C4-2B (cell line): ENCODE measurements at regions not wholly inside any gene's neighbourhood (a gene's known extent, or its start where the extent isn't known, plus 50 kb on each side); places are given as distances from the start of the nearest gene placed in this dataset.

Source experiments
- ZFX ChIP-seq: fragments of 450-650 bp; IDR thresholded peaks from 2 replicates; pipeline ENCODE4 v1.6.1; 2017
- TF ChIP-seq, protein P1 (sequence below): fragments of 450-650 bp; conservative IDR thresholded peaks from 2 replicates; pipeline ENCODE4 v1.5.1; 2017; ENCODE audit warnings: mild to moderate bottlenecking

DNA sequence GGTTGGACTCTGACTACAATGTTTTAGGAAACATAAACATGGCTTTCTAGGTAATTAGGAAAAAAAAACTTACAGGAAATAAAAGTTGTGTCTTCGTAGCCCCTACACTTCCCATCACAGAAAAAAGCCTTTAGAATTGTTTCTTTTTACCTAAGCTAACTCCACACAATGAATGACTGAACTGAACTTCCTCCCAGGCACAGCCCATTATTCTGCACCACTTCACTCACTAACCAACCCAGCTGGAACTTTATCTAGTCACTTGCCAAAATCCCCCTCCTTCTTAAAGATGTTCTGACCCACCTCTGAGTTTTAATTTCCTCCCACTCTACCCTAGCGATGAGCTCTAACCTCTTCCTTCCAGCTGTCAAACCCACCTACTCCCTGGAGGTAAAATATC is 91.7 kb upstream of the MEOX2 start:
- TF ChIP-seq, protein P1, sequence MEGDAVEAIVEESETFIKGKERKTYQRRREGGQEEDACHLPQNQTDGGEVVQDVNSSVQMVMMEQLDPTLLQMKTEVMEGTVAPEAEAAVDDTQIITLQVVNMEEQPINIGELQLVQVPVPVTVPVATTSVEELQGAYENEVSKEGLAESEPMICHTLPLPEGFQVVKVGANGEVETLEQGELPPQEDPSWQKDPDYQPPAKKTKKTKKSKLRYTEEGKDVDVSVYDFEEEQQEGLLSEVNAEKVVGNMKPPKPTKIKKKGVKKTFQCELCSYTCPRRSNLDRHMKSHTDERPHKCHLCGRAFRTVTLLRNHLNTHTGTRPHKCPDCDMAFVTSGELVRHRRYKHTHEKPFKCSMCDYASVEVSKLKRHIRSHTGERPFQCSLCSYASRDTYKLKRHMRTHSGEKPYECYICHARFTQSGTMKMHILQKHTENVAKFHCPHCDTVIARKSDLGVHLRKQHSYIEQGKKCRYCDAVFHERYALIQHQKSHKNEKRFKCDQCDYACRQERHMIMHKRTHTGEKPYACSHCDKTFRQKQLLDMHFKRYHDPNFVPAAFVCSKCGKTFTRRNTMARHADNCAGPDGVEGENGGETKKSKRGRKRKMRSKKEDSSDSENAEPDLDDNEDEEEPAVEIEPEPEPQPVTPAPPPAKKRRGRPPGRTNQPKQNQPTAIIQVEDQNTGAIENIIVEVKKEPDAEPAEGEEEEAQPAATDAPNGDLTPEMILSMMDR, result no peak
- TF ChIP-seq ZFX, result no peak
